Activated B cell treated with CpG ODN at 0.5 μM for 24 hours (primary cell): ENCODE measurements at regions not wholly inside any gene's neighbourhood (a gene's known extent, or its start where the extent isn't known, plus 50 kb on each side); places are given as distances from the start of the nearest gene placed in this dataset.

ENCODE experiments used
- ATAC-seq: fragments of 200-7000 bp; cut with Tn5 transposase; one replicate; pipeline ENCODE4 v1.10.0; 2021; ENCODE audit warnings: low read depth, mild to moderate bottlenecking, moderate library complexity
- CTCF ChIA-PET: fragments of 350-600 bp; sonication (Branson Sonifier 250); formaldehyde crosslinking; loops from one replicate; lab custom pipeline; 2021; ENCODE audit warnings: antibody characterized with exemption; lab: Charles Lee
- POLR2A ChIA-PET: fragments of 350-600 bp; sonication (Branson Sonifier 250); formaldehyde crosslinking; loops from one replicate; lab custom pipeline; 2021; ENCODE audit warnings: antibody characterized with exemption; lab: Charles Lee
- DNase-seq: peaks from one replicate; pipeline ENCODE4 v3.0.0; 2022
- H3K27ac Mint-ChIP-seq: one replicate; pipeline ENCODE4 v1.8.0; 2020; ENCODE audit warnings: mixed read lengths
- H3K27me3 Mint-ChIP-seq: one replicate; pipeline ENCODE4 v1.8.0; 2021; ENCODE audit warnings: mixed read lengths
- H3K36me3 Mint-ChIP-seq: one replicate; pipeline ENCODE4 v1.8.0; 2021; ENCODE audit warnings: low read depth, mixed read lengths
- H3K4me1 Mint-ChIP-seq: one replicate; pipeline ENCODE4 v1.8.0; 2021; ENCODE audit warnings: mixed read lengths
- H3K4me3 Mint-ChIP-seq: one replicate; pipeline ENCODE4 v1.8.0; 2020; ENCODE audit warnings: mild to moderate bottlenecking, mixed read lengths
- H3K9me3 Mint-ChIP-seq: one replicate; pipeline ENCODE4 v1.8.0; 2020; ENCODE audit warnings: mixed read lengths
- intact Hi-C: fragments of 100-400 bp; cut with micrococcal nuclease; formaldehyde crosslinking; loops from one replicate; pipeline ENCODE4 v1.15.1; 2024
- TF ChIP-seq, protein P1 (sequence below): fragments of 200-600 bp; IDR thresholded peaks from one replicate; pipeline ENCODE4 v1.8.0; 2022; ENCODE audit warnings: antibody characterized with exemption, mild to moderate bottlenecking

DNA sequence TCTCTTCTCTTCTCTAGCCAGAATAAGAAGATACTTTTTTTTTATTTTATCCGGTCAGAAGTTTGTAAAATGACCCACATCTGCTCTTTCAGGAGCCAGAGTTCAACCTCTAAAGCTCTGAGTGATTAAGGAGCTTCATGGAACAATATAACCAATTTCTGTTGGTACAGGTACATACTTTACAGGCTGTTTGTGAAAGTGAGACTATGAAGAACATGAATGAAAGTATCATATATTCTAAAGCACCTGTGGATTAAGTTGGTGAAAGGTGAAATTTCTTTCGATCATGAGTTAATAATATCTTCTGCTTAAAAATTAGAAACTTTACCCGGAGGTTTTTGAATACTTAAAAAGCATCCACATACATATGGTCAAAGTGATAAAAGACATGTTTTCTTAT lies 65.2 kb downstream of the DMRT2 start:
- H3K27ac Mint-ChIP-seq = no peak overlapping the region
- H3K9me3 Mint-ChIP-seq = no peaks in the 10 kb centered on the region
- TF ChIP-seq, protein P1, sequence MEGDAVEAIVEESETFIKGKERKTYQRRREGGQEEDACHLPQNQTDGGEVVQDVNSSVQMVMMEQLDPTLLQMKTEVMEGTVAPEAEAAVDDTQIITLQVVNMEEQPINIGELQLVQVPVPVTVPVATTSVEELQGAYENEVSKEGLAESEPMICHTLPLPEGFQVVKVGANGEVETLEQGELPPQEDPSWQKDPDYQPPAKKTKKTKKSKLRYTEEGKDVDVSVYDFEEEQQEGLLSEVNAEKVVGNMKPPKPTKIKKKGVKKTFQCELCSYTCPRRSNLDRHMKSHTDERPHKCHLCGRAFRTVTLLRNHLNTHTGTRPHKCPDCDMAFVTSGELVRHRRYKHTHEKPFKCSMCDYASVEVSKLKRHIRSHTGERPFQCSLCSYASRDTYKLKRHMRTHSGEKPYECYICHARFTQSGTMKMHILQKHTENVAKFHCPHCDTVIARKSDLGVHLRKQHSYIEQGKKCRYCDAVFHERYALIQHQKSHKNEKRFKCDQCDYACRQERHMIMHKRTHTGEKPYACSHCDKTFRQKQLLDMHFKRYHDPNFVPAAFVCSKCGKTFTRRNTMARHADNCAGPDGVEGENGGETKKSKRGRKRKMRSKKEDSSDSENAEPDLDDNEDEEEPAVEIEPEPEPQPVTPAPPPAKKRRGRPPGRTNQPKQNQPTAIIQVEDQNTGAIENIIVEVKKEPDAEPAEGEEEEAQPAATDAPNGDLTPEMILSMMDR = no peak
- no peak overlapping the region for H3K4me3 Mint-ChIP-seq
- H3K36me3 Mint-ChIP-seq = no peaks in the 10 kb centered on the region
- DNase-seq (no peak), ATAC-seq (no peak)
- intact Hi-C loops = no loop called here
- ChIA-PET CTCF (no interaction called here), POLR2A (no interaction called here)
- no peaks in the 10 kb centered on the region for H3K4me1 Mint-ChIP-seq
- H3K27me3 Mint-ChIP-seq = no peaks in the 10 kb centered on the region

DNA sequence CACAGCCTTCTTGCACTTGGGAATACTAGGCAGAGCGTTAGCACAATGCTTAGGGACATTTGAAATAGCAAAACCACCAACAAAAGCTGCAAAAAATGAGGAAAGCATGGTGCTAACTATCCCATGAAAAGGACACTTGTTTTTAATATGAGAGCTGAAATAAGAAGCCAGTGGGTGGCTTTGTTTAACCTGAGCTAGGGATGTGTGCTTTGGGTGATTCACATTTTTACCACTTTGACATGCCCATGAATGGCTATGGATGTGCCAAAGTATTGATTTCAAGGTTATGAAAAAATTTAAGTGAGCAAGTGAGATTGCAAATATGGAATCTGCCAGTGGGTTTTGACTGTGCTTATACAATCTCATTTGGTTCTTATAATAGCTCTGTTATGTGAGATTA lies 67.3 kb downstream of the DMRT2 start:
- no peaks in the 10 kb centered on the region for H3K9me3 Mint-ChIP-seq
- no peak overlapping the region for H3K4me3 Mint-ChIP-seq
- TF ChIP-seq, protein P1 = no peak
- H3K27ac Mint-ChIP-seq = no peak overlapping the region
- H3K27me3 Mint-ChIP-seq = no peaks in the 10 kb centered on the region
- DNase-seq (no peak), ATAC-seq (no peak)
- ChIA-PET CTCF (no interaction called here), POLR2A (no interaction called here)
- no peaks in the 10 kb centered on the region for H3K4me1 Mint-ChIP-seq
- intact Hi-C loops = no loop called here
- H3K36me3 Mint-ChIP-seq = no peaks in the 10 kb centered on the region

GRCh38 chr9:1120500-1121165 lies 70.5 kb downstream of the DMRT2 start:
- Mint-ChIP-seq H3K4me1 (no peaks in the 10 kb centered on the region), H3K9me3 (no peaks in the 10 kb centered on the region), H3K27me3 (no peaks in the 10 kb centered on the region), H3K4me3 (no peak overlapping the region), H3K36me3 (no peaks in the 10 kb centered on the region), H3K27ac (no peak overlapping the region)
- DNase-seq (no peak), ATAC-seq (no peak)
- intact Hi-C loops = no loop called here
- TF ChIP-seq, protein P1 = no peak
- CTCF ChIA-PET = no interaction called here
- POLR2A ChIA-PET = no interaction called here

- CTCF ChIA-PET = no interaction called here
- intact Hi-C loops = no loop called here
- ATAC-seq = no peak
- no peak overlapping the region for H3K27ac Mint-ChIP-seq
- no peaks in the 10 kb centered on the region for H3K4me1 Mint-ChIP-seq
- no peaks in the 10 kb centered on the region for H3K27me3 Mint-ChIP-seq
- no peak for DNase-seq
- no peaks in the 10 kb centered on the region for H3K36me3 Mint-ChIP-seq
- peaks cover 2% of the 10 kb centered on the region for H3K9me3 Mint-ChIP-seq
- POLR2A ChIA-PET = no interaction called here
- no peak overlapping the region for H3K4me3 Mint-ChIP-seq
- TF ChIP-seq, protein P1 = no peak
Measured at GRCh38 chr9:1125741-1126140, 75.6 kb downstream of the DMRT2 start.

DNA sequence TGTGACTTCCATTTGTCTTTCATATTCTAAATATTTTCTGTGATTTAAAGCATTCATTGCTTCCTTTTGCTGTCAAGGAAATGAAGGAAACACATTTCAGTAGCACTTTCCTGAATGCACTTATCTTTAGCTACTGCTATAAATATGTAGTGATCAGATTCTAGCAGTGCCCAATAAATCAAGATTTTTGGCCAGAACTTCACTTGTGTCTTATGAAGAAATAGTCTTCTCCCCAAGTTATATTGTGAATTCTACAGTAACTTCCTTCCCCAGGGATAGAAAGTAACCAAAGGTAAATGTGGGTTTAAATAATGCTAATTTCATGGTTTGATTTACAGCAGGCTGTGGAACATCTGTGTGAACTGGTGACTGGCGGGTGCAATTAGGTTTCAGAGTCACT lies 77.9 kb downstream of the DMRT2 start:
- Mint-ChIP-seq H3K36me3 (no peaks in the 10 kb centered on the region), H3K4me1 (no peaks in the 10 kb centered on the region), H3K27ac (no peak overlapping the region), H3K4me3 (no peak overlapping the region), H3K9me3 (peaks cover 8% of the 10 kb centered on the region), H3K27me3 (no peaks in the 10 kb centered on the region)
- TF ChIP-seq, protein P1 = no peak
- no peak for ATAC-seq
- DNase-seq = no peak
- intact Hi-C loops = no loop called here
- POLR2A ChIA-PET = no interaction called here
- CTCF ChIA-PET = no interaction called here
